Left colon (tissue), 2 donors: ENCODE measurements at regions not wholly inside any gene's neighbourhood (a gene's known extent, or its start where the extent isn't known, plus 50 kb on each side); places are given as distances from the start of the nearest gene placed in this dataset.
"Not testable (repeated sequence)": the region's sequence is repeated elsewhere in the genome, so short reads cannot be mapped to it uniquely, and the experiment has no call there.

Experiments used
- ATAC-seq: fragments of 200-7000 bp; cut with Tn5 transposase; one replicate; pipeline ENCODE4 v1.9.1; 2020; ENCODE audit warnings: mild to moderate bottlenecking, moderate library complexity
- DNase-seq, 2 donors: peaks; one replicate each; pipeline ENCODE4 v3.0.0-alpha.2; 2020
- intact Hi-C, 2 donors: fragments of 100-400 bp; cut with DNase I in 1 of 2; cut with micrococcal nuclease in 1 of 2; formaldehyde crosslinking; loops; one replicate each; pipeline versions ENCODE4 v1.11.2 to v1.14.0; 2022; cut with DNase I, micrococcal nuclease
- donor health status: DM: no; HTN: no; CAD: no.
- donor health status: DM: yes; HTN: yes; CAD: no.

DNA sequence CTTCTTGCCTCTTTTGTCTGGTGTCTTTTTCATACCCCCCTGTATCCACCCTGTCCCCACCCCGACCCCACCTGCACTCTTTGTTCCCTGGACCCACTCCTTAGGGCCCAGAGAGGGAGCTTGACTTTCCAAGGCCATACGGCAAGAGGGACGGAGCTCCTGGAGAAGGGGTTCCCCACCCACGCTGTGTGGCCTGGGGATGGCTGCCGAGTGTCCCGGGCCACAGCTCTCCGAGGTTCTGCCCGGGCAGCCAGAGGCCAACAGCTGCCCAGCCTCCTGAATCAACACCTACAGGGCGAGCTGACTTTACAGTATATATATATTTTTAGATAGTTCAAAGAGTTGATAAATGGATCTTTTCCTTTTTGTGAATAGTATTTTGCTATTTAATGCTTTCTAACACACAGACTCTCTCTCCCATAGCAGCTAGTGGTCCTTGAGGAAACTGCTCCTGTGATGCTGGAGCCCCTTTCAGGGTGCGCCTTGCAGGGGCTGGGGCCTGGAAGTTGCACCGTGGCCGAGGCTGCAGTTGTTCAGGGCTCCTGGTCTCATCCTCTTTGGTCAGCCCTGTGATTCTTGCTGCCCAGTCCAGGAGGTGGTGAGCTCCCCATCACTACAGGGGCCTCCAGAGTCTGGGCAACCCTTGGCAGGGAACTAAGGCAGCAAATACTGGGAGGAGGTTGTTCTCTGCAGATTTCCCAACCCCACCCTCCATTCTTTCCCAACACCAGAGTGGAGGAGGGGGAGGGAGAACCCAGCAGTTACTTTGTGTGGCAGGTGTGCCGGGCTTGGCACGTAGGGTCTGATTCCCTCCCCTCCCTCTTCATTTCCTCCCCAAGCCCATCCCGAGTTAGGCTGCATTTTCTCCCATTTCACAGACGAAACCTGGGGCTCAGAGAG, 321.6 kb downstream of the PTPRU start:
- intact Hi-C loops: no loop called here
- DNase-seq: no peak

GRCh38 chr1:29557066-29557465, 320.7 kb downstream of the PTPRU start:
- ATAC-seq: no peak
- intact Hi-C loops: no loop called here
- no peak for DNase-seq

More for the DNA sequence above, 321.6 kb downstream of the PTPRU start:
- ATAC-seq: no peak

GRCh38 chr1:29556657-29557056, 320.3 kb downstream of the PTPRU start:
- no peak for DNase-seq
- ATAC-seq: no peak
- intact Hi-C loops: no loop called here

DNA sequence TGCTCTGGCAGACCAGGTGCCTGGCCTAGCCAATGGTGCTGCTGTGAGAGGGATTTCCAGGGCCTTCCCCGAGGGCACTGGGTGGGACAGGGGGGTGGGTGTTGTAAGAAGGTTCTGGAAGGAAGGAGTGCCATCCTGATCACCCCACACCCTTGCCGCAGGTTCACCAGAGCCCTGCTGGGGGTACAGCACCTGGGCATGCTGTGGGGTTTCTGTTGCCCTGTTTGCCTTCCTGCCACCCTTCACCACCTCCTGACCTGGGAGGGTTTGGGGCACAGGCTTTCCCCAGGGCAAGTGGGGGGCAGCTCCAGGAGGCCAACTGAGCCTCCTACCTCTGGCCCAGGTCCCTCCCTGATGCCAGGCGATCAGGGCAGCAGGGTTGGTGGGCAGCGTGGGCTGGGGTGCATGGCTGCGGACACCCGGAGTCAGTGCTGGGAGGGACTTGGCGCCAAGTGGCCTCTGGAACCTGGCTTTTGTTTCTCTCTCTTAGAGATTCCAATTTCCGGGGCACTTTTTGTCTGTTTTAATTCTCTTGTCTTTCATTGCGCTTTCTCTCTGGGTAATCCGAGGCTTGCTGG, 318.8 kb downstream of the PTPRU start:
- no peak for DNase-seq
- ATAC-seq: no peak
- intact Hi-C loops: no loop called here

- ATAC-seq: no peak
- DNase-seq: no peak
Observed at GRCh38 chr1:29554208-29554778, 318.0 kb downstream of the PTPRU start.

DNA sequence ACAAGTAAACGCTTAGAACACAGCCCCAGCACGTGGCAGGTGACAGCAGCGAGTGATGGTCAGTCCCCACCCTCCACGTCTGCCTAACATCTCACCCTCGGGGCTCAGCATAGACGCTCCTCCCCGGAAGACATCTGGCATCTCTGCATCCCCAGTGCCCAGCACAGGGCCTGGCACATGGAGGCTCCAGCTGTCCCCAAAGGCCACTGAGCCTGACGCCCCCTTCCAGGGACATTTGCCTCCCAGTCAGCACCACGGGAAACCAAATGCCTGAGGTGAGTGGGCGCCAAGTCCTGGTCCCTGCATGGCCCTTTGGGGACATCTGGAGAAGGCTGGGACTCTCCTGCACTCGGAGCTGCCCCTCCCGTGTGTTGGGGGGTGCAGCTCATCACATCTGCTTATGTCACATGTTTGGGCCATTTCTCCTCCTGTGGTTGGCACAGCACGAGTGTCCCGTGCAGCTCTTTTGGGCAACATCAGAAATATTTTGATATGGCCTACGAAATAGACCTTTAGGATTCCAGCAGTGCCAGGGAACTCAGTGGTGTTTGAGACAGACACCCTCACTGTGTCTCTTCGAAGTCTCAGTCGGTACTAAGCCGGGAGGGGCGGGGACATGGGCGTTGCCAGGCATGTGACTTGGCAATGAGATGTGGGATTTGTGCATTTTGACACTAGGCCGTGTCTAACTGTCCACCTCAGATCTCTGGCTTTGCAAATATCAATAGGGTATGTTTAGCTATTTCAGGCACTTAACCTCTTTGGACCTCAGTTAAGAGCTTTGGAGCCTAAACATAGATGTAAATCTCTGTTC, 315.0 kb downstream of the PTPRU start:
- intact Hi-C loops: no loop called here
- no peak for DNase-seq
- ATAC-seq: no peak

More at GRCh38 chr1:29554208-29554778, 318.0 kb downstream of the PTPRU start:
- intact Hi-C loops: no loop called here

DNA sequence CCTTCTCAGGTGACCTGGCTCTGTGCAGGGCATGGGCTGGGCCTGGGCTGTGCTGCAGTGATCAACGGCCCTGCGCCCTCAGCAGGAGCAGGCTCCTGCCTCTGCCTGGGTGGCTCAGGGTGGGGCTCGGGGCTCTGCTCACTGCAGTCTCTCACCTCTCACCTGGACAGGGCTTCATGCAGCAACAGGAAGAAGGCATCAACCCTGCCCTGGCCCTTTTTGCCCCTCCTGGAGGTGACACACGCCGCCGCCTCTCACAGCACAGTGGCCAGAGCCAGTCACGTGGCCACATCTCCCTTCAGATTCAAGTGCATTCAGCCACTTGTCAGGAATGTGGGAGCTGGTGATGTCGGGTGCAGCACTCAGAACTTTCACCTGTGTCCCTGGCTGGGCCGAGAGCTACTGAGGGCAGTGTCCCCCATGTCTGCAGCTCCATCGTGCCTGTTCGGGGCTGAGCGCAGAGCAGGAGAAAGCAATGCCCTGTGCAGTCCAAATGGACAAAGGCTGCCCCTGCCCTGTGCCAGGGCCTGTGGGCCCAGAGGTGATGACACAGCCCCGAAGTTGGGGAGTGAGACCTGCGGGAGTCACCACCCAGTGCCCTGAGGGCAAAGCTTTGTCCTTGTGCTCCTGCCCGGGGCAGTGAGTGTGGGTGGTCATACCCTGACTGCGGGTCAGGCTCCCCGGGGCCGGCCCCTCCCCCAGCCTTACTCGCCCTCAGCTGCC, 314.0 kb downstream of the PTPRU start:
- no peak for DNase-seq
- intact Hi-C loops: no loop called here

GRCh38 chr1:29549728-29550118, 313.4 kb downstream of the PTPRU start:
- ATAC-seq, DNase-seq, intact Hi-C loops: not testable (repeated sequence)

More for the DNA sequence above, 314.0 kb downstream of the PTPRU start:
- ATAC-seq: peak; percentile 30

DNA sequence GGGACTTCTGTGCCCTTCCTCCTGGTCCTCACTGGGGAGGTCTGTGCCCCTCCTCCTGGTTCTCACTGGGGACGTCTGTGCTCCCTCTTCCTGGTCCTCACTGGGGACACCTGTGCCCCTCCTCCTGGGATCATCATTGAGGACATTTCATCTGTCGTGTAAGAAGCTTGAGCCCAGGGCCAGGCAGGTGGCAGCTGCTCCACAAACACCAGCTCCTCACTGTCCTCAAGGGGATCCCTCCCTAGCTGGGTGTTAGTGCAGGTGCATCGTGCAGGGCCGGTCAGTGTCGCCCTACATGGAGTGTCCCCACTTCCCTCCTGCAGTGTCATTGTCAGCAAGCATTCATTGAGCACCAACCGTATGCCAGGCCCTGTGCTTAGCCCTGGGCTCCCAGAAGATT, 312.7 kb downstream of the PTPRU start:
- ATAC-seq (no peak), DNase-seq (no peak)
- intact Hi-C loops: no loop called here

DNA sequence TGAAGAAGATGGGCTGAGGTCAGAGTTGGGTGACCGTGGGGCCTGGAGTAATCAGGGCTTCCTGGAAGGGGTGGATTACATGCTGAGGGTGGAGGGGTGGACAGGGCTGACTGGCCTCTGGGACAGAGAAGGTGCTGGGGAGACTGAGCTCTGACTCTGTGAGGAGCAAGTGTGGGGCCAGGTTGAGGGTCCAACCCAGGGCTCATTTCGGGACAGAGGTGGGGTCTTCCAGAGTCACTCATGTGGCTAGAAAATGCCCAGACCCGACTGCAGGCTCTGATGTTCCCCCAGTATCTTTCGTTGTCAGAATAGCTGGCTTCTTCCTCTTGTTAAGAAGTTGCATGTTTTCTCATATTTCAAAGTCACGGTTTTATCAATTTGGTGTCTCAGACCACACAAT, 311.8 kb downstream of the PTPRU start:
- DNase-seq (no peak), ATAC-seq (no peak)
- intact Hi-C loops: no loop called here

DNA sequence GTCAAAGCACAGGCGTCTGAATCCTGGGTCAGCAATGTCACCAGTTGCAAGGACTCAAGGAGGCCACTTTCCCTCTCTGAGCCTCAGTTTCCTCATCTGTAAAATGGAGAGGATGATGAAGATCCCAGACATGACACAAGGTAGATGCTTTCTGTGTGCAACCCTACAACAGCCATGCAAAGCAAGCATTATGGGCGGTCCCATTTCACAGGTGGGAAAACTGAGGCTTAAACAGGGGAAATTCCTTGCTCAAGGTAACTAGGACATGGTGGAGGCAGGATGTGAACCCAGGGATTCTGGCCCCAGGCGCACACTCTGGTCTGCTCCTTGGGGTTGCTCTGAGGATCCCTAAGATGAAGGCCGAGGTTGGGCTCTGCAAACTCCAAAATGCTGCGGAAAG, 311.0 kb downstream of the PTPRU start:
- ATAC-seq: no peak
- intact Hi-C loops: no loop called here
- no peak for DNase-seq

DNA sequence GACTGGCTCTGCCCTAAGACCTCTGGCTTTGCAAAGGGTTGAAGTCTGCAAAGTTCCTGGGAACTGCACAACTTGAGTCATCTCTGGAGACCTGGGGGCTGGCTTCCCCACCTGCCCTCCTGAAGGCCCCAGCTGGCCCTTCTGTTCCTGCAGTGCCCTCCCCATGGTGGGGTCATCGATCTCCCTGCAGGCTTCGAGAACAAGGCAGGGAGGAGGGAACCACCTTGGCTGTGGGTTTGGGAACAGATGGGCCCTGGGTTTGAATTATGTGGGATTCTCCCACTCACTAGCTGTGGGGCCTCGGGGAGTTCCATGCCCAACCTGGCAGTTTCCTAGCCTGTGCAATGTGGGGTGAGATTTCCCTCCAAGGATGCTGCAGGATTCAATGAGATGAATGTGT, 310.2 kb downstream of the PTPRU start:
- intact Hi-C loops: no loop called here
- DNase-seq (no peak), ATAC-seq (no peak)

GRCh38 chr1:29544406-29544805, 308.1 kb downstream of the PTPRU start:
- intact Hi-C loops: no loop called here
- DNase-seq (no peak), ATAC-seq (no peak)

DNA sequence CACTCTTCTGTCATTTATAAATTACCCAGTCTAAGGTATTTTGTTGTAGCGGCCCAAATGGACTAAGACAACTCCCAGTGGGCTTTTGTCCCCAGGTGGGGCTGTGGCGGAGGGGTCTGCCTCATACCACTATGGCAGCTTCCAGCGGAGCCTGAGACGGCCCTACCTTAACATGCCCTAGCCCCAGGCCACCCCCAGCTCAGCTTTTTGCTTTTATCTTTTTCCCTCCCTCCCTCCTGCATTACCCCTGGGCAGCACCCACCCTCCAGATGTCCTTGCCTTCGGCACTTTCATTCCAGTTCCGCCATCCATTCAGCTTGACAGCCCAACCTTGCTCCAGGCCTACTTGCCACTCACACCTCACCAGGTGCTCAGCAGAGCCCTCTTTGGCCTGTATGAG, 307.3 kb downstream of the PTPRU start:
- ATAC-seq (no peak), DNase-seq (no peak)
- intact Hi-C loops: no loop called here

DNA sequence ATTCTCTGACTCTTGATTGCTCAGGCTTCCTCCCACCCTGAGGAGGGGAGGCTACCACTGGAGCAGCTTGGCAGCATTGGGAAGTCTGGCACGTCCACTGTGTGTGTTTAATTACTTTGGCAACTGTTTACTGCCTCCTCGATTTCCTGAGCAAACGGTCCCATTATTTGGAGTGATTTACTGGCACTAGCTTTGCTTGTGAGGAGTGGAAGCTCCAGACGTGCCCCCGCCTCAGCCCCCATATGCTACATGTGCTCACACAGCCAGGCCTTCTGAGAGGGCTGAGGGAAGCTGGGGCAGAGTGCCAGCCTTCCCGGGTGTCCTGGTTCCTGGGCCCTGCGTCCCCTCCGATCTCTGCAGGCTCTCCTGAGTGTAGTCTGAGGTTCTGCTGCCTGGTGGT, 306.2 kb downstream of the PTPRU start:
- intact Hi-C loops: no loop called here
- DNase-seq: no peak
- no peak for ATAC-seq

- intact Hi-C loops: no loop called here
- ATAC-seq: no peak
- DNase-seq: no peak
Observed at GRCh38 chr1:29541631-29542030, 305.3 kb downstream of the PTPRU start.

- DNase-seq: no peak
- ATAC-seq: no peak
- intact Hi-C loops: no loop called here
Observed at GRCh38 chr1:29540801-29541357, 304.6 kb downstream of the PTPRU start.

- DNase-seq: no peak
- no peak for ATAC-seq
- intact Hi-C loops: no loop called here
Observed at GRCh38 chr1:29539971-29540370, 303.6 kb downstream of the PTPRU start.
